ENCODE measurements at regions not wholly inside any gene's neighbourhood (a gene's known extent, or its start where the extent isn't known, plus 50 kb on each side); places are given as distances from the start of the nearest gene placed in this dataset.
"Not testable (repeated sequence)": the region's sequence is repeated elsewhere in the genome, so short reads cannot be mapped to it uniquely, and the experiment has no call there.

GRCh38 chr4:81804849-81805248 is 333.1 kb upstream of the RASGEF1B start:
- no peak for DNase-seq

- no peak for DNase-seq
Observed at GRCh38 chr4:81802285-81802846, 330.7 kb upstream of the RASGEF1B start.

GRCh38 chr4:81799371-81799770 is 327.7 kb upstream of the RASGEF1B start:
- DNase-seq, result no peak

- DNase-seq, result no peak
Observed at GRCh38 chr4:81796790-81797528, 325.3 kb upstream of the RASGEF1B start.

GRCh38 chr4:81792521-81792920 is 320.8 kb upstream of the RASGEF1B start:
- DNase-seq, result no peak

- no peak for DNase-seq
Observed at GRCh38 chr4:81790477-81790876, 318.8 kb upstream of the RASGEF1B start.

GRCh38 chr4:81789741-81790399 is 318.2 kb upstream of the RASGEF1B start:
- no peak for DNase-seq

GRCh38 chr4:81789158-81789557 is 317.5 kb upstream of the RASGEF1B start:
- DNase-seq, result no peak

GRCh38 chr4:81786766-81787165 is 315.1 kb upstream of the RASGEF1B start:
- no peak for DNase-seq

- DNase-seq, result no peak
Observed at GRCh38 chr4:81786063-81786763, 314.5 kb upstream of the RASGEF1B start.

GRCh38 chr4:81785338-81785737 is 313.6 kb upstream of the RASGEF1B start:
- DNase-seq, result no peak

- no peak for DNase-seq
Observed at GRCh38 chr4:81783558-81783957, 311.9 kb upstream of the RASGEF1B start.

- DNase-seq, result no peak
Observed at GRCh38 chr4:81781799-81782198, 310.1 kb upstream of the RASGEF1B start.

GRCh38 chr4:81777718-81778117 is 306.0 kb upstream of the RASGEF1B start:
- DNase-seq, result not testable (repeated sequence)

GRCh38 chr4:81776794-81777193 is 305.1 kb upstream of the RASGEF1B start:
- no peak for DNase-seq

GRCh38 chr4:81773557-81773956 is 301.9 kb upstream of the RASGEF1B start:
- no peak for DNase-seq

GRCh38 chr4:81771721-81772120 is 300.0 kb upstream of the RASGEF1B start:
- DNase-seq, result no peak

GRCh38 chr4:81769244-81769643 is 297.5 kb upstream of the RASGEF1B start:
- DNase-seq, result no peak

- DNase-seq, result no peak
Observed at GRCh38 chr4:81758574-81759264, 287.0 kb upstream of the RASGEF1B start.

- no peak for DNase-seq
Observed at GRCh38 chr4:81757691-81758090, 286.0 kb upstream of the RASGEF1B start.

GRCh38 chr4:81756973-81757372 is 285.3 kb upstream of the RASGEF1B start:
- no peak for DNase-seq

- no peak for DNase-seq
Observed at GRCh38 chr4:81756042-81756441, 284.3 kb upstream of the RASGEF1B start.

GRCh38 chr4:81754169-81754568 is 282.5 kb upstream of the RASGEF1B start:
- no peak for DNase-seq
